ENCODE measurements at regions not wholly inside any gene's neighbourhood (a gene's known extent, or its start where the extent isn't known, plus 50 kb on each side); places are given as distances from the start of the nearest gene placed in this dataset.

DNA sequence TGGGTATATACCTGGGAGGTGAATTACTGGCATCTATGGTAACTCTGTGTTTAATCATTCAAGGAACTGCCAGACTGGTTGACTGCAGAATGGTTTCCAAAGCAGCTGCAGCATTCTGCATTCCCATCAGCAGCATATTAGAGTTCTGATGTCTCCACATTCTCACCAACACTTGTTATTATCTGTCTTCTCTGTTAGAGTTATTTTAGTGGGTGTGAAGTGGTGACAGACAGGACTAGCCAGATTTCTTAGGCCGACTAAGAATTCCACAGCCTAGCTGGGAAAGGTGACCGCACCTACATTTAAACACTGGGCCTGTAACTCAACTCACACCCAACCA lies 110.9 kb downstream of the TMEM170B start:
- TF ChIP-seq POLR2A (IDR thresholded peaks at IDR 0.05; ENCODE audit: extremely low read depth, insufficient read length) (no peak), CTCF (IDR thresholded peaks at IDR 0.05; ENCODE audit: low read depth, low read length) (no peak)

All from NB4 (cell line).